ENCODE measurements at regions not wholly inside any gene's neighbourhood (a gene's known extent, or its start where the extent isn't known, plus 50 kb on each side); places are given as distances from the start of the nearest gene placed in this dataset.
"Not testable (repeated sequence)": the region's sequence is repeated elsewhere in the genome, so short reads cannot be mapped to it uniquely, and the experiment has no call there.

- no peak for DNase-seq (ENCODE audit: low spot score)
Measured at GRCh38 chr13:53405616-53406015, 377.0 kb downstream of the OLFM4 start.

GRCh38 chr13:53408306-53408705, 379.7 kb downstream of the OLFM4 start:
- DNase-seq (ENCODE audit: low spot score): no peak

DNA sequence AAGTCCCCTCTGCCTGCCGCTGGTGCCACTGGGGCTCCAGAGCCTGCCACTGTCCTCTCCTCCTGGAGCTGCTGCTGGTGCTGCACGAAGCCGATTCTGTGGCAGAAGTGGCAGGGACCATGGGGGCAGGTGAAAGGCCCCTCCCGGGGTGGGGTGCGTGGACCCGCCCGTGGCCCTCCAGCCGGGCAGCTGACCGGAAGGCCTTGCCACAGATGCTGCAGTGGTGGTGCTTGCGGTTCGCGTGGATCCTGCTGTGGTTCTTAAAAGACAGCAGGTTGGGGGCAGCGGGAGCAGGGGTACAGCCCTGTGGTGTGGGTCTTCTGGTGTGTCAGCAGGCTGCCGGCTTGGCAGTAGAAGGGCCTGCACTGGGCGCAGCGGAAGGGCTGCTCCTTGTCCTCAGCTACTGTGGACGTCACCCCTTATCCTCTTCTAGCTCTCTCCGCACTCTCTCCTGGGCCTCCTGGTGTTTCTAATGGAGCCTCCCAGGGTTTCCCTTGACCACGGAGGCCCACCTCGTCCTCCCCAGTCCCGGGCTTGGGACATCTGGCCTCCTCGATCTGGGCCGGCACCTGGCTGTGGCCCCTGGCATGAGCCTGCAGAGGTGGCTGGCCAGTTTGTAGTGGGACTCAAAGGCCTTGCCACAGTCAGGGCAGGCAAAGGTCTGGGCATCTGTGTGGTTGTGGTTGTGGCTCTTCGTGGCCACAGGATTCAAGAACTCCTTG, 380.4 kb downstream of the OLFM4 start:
- DNase-seq (ENCODE audit: low spot score): no peak

DNA sequence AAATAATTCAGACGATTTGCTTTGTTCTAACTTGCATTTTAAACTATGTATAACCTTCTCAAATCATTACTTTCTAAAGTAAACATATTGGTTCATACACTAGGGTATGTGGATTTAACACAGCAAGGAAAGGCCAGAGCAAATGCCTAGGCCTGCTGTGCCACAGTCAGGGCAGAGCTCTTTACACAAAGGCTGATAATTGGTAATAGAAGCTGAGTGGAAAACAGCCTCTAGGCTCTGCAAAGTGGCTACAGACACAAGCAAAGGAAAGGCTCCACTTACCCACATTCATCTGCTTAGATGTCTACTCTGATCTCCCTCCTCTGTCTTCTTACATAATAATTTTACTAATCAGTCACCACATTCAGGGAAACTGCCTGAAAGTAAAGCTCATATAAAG, 382.9 kb downstream of the OLFM4 start:
- DNase-seq (ENCODE audit: low spot score): no peak

DNA sequence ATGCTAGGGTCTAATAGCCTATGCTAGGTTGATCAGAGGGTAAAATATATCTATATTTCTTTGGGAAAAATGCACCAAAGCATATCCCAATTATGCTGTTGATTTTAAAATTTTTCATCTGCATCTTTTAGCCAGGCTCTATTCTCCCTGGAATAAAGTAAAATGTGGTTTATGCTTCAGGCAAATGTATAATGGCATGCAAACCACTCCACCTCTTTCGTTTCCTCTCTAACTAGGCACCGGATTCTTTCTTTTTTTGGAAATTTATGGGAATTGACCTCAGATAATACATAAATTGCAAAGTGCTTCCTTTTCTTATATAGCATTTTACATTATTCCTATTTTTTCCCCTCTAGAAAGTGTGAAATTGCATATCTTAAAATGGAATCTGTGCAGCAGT, 386.5 kb downstream of the OLFM4 start:
- no peak for DNase-seq (ENCODE audit: low spot score)

DNA sequence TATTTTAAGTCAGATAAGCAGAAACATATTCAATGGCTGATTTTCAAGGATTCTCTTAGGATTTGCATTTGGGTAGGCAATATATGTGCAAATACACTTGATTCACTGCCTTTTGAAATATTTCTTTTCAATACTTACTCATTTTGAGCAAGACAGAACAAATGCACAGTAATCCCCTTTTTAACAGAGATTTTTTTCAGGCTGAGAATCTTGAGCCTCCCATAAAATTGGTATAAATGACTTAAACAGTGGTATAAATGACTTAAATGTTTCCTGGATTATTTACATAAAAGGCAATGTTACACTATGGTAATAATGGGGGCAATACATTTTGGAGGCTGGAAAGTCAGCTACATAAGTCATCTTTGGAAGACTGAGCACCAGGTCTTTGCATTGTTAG, 389.0 kb downstream of the OLFM4 start:
- DNase-seq (ENCODE audit: low spot score): no peak

GRCh38 chr13:53422415-53422814, 393.8 kb downstream of the OLFM4 start:
- DNase-seq (ENCODE audit: low spot score): no peak

DNA sequence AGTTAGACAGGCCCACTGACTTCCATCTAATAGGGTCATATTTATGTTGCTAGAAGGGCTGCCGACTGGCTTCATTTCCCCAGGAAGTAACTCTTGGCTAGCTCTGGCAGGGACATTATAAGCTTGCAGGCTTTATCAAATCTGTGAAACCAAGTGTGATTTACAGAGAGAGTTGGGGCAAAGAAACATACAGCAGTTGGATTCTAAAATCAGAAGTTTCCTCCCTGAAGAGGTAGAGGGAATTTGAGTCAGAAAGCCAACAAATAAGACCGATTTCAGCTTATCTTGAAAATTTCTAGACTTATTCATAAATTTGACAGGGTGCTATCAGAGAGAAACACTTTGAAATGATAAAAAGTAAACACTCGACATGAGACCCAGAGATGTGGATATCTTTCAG, 407.8 kb downstream of the OLFM4 start:
- DNase-seq (ENCODE audit: low spot score): no peak

GRCh38 chr13:53439439-53440225, 411.0 kb downstream of the OLFM4 start:
- no peak for DNase-seq (ENCODE audit: low spot score)

DNA sequence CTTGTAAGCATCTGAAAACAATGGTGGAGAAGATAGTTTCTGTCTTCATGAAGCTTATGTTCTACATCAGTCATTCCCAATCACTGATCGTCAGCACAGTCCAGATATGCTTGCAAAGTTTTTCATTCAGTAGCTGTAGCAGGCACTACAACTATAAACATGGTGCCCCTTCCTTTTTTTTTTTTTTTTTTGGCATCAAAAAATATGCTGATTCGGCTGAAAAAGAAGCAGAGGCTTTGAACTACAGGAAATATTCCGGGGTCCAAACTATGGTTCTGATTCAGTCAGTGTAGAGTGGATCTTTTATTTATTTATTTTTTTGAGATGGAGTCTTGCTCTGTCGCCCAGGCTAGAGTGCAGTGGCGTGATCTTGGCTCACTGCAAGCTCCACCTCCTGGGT, 414.4 kb downstream of the OLFM4 start:
- DNase-seq (ENCODE audit: low spot score): no peak

- DNase-seq (ENCODE audit: low spot score): peak; percentile 5
Measured at GRCh38 chr13:53445686-53446085, 417.1 kb downstream of the OLFM4 start.

GRCh38 chr13:53447456-53447855, 418.8 kb downstream of the OLFM4 start:
- no peak for DNase-seq (ENCODE audit: low spot score)

DNA sequence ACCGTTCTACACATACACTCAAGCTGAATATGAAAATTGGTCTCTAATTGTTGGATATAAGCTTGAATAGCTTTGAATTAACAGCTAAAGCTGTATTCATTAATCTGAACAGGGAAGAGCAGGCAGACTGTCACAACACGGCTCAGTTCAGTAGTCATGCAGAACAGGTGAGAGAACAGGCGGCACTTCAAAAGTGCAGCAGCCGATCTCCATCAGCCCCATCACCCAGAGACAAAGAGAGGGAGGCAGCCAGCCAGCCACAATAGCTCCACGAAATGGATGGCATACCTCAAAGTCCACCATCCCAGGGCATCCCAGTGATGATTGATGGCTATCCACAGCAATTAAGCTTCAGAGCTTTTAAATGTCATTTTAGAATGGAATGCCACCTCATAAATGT, 419.2 kb downstream of the OLFM4 start:
- no peak for DNase-seq (ENCODE audit: low spot score)

- DNase-seq (ENCODE audit: low spot score): not testable (repeated sequence)
Measured at GRCh38 chr13:53452263-53452808, 423.7 kb downstream of the OLFM4 start.

GRCh38 chr13:53460796-53461195, 432.2 kb downstream of the OLFM4 start:
- DNase-seq (ENCODE audit: low spot score): no peak

DNA sequence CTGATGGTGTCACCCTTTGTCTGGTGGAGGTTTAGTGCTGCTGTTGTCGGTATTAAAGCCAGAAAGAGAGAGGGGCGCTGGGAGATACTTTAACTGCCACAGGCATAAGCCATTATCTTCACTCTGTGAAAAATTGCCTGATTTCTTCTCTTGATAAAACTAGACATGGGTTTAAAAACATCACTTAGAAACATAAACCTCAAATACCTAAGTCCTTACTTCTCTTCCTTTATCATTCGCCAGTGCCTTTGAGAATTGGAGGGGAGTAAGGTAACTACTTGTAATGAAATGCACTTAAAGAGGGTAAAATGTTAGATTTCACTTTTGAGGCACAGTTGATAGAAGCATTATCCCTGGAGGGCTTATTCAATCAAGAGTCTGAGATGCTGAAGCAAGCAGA, 434.5 kb downstream of the OLFM4 start:
- DNase-seq (ENCODE audit: low spot score): no peak

DNA sequence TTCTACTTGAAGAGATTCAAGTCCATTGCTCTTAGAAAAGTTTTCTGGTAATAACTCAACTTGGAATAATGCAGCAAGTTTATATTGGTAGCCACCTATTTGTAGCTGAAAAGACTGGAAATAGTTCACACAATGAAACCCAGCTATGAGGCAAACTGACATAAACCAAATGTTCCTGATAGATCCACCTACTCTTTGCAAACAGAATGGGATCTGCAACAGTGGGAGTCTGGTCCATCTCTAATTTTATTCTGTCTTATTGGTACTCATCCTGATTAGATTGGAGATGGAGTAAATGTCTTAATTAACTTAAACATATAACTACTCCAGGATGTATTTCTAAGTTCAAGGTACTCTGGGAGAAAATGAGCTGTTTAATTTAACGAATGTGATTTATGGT, 438.0 kb downstream of the OLFM4 start:
- DNase-seq (ENCODE audit: low spot score): no peak

- no peak for DNase-seq (ENCODE audit: low spot score)
Measured at GRCh38 chr13:53473397-53473796, 444.8 kb downstream of the OLFM4 start.

DNA sequence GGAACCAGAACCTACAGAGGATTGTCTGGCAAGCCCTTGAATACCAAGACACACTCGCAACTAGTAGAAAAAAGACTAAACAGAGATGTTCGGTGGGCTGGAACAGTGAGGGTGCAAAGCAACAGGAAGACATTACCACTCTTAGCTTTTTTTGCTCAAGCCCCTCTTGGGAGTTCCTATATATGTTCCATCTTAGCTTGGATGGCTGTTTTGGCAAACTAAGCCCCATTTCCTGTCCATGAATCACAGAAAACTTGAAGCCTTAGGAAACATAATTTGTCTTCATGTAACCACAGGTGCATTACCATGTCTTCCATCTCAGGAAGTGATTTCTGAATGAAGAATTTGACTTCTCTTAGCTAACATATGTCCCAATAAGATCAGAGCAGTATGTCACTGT, 446.3 kb downstream of the OLFM4 start:
- no peak for DNase-seq (ENCODE audit: low spot score)

DNA sequence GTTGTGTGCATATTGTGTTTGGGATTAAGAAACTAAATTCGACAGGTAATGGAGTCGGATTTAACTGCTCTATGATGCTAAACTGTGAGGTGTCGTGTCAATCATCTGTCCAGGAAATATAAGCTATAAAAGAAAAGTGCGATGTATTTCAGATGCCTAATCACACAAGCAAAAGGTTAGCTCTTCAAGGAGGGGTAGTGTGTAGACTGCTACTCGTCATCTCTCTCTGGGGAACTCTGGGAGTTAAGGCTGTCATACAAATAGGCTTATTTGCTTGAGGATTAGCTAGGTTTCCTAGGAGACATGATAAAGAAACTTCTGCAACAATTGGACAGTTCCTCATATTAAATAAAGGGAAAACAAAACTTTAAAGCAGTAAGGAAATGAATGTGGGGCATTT, 462.1 kb downstream of the OLFM4 start:
- no peak for DNase-seq (ENCODE audit: low spot score)

DNA sequence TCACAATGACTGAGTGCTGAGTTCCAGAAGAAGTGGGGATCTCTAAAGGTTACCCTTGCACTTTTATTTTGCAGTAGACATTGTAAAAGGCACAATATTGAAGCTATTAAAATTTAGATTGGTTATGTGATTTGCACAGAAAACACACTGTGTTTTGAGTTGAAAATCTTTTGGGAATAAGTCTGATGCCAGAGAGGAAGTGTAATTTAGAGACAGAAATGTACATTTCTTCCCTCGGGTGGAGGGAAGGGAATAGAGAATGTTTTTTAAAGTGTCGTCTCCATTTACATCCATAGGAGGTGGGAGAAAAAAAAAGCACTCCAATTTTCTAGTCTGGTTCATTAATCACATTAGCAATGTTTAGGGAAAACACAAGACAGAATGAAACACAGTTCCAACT, 465.8 kb downstream of the OLFM4 start:
- no peak for DNase-seq (ENCODE audit: low spot score)

DNA sequence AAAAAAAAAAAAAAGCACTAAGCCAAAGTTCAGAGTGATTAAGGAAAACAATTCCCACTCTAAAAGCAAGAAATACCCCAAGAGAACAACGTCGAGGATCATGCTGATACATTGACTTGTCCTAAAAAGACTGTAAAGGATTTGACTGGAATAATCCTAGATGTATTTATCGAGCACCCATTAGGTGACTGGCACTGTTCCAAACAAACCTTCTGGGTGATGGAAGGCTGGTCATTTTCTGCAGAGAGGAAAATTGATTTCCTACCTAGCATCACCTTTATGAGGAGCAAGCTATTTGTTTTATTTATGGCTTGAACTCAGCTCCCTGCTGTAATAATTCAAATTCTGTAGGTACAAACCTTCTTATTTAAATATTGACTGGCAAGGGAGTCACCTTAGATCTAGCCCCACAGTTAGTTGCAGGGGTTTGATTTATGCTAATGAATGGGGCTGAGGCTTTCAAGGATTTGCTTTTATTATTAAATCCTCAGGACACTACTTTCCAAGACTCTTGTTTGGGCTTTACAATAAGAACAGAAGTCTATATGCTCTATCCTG, 471.0 kb downstream of the OLFM4 start:
- DNase-seq (ENCODE audit: low spot score): no peak

GRCh38 chr13:53501387-53501786, 472.8 kb downstream of the OLFM4 start:
- no peak for DNase-seq (ENCODE audit: low spot score)

Measured in pons (tissue), 1 donor.